GM23248 (cell line): ENCODE measurements at regions not wholly inside any gene's neighbourhood (a gene's known extent, or its start where the extent isn't known, plus 50 kb on each side); places are given as distances from the start of the nearest gene placed in this dataset.

ENCODE experiments used
- EZH2 ChIP-seq: fragments of 200-600 bp; sonication (generic); IDR thresholded peaks from 2 replicates; pipeline ENCODE4 v1.6.1; 2018; ENCODE audit warnings: antibody characterized with exemption, mild to moderate bottlenecking; ENCODE audit not compliant: insufficient read depth, poor library complexity, severe bottlenecking
- EZH2phosphoT487 ChIP-seq: fragments of 200-600 bp; sonication (generic); IDR thresholded peaks from 2 replicates; pipeline ENCODE4 v1.6.1; 2018; ENCODE audit warnings: antibody characterized with exemption, moderate library complexity, mild to moderate bottlenecking, low read depth; ENCODE audit not compliant: insufficient read depth

- TF ChIP-seq EZH2phosphoT487 (no peak), EZH2 (no peak)
Observed at GRCh38 chr20:57960803-57961575, 251.2 kb upstream of the PMEPA1 start.
